ENCODE measurements at regions not wholly inside any gene's neighbourhood (a gene's known extent, or its start where the extent isn't known, plus 50 kb on each side); places are given as distances from the start of the nearest gene placed in this dataset.

GRCh38 chr9:99438596-99438995 is 216.5 kb downstream of the SEC61B start:
- ATAC-seq: no peak

GRCh38 chr9:99441829-99442228 is 219.7 kb downstream of the SEC61B start:
- H3K36me3 ChIP-seq: no peaks in the 10 kb centered on the region
- H3K27ac ChIP-seq: no peak overlapping the region
- peaks cover 0 to 22% (median 9%) of the 10 kb centered on the region in 9 donors for H3K4me1 ChIP-seq
- H3K27me3 ChIP-seq: no peaks in the 10 kb centered on the region
- no peak for ATAC-seq
- DNase-seq: no peak
- peaks cover 0 to 11% (median 0%) of the 10 kb centered on the region in 11 donors for H3K9me3 ChIP-seq
- intact Hi-C loops (cut with DNase I): loop anchor here in 1 of 10 donors (10.0 kb wide), 1 partner anchor 177 kb away; no protein-coding TSS in a partner anchor
- H3K4me3 ChIP-seq: no peak overlapping the region
- TF ChIP-seq CTCF (IDR thresholded peaks at IDR 0.05): no peak

More at GRCh38 chr9:99438596-99438995, 216.5 kb downstream of the SEC61B start:
- Histone ChIP-seq H3K4me3 (no peak overlapping the region), H3K27ac (no peak overlapping the region), H3K4me1 (peaks cover 0 to 7% (median 0%) of the 10 kb centered on the region in 9 donors), H3K36me3 (no peaks in the 10 kb centered on the region), H3K27me3 (no peaks in the 10 kb centered on the region), H3K9me3 (peaks cover 0 to 11% (median 0%) of the 10 kb centered on the region in 11 donors)
- no peak for TF ChIP-seq CTCF (IDR thresholded peaks at IDR 0.05)
- DNase-seq: no peak
- intact Hi-C loops (cut with DNase I): loop anchor here in 1 of 10 donors (10.0 kb wide), 1 partner anchor 64 kb away; no protein-coding TSS in a partner anchor
- WGBS, 2 donors: 86 to 98% methylated on average over 2 of the region's 2 CpGs

GRCh38 chr9:99445371-99445891 is 223.3 kb downstream of the SEC61B start:
- intact Hi-C loops (cut with DNase I): loop anchor here in 5 of 10 donors (1.0 to 10.0 kb wide), 7 partner anchors 38 to 377 kb away; partner anchors contain the start of gene NR4A3 (in 2 of the 5)
- Histone ChIP-seq H3K4me3 (no peak overlapping the region), H3K27ac (peak overlapping the region in 9 of 10 donors; percentile 44 to 85 (median 72)), H3K4me1 (peaks cover 0 to 22% (median 9%) of the 10 kb centered on the region in 9 donors), H3K9me3 (peaks cover 0 to 6% (median 0%) of the 10 kb centered on the region in 11 donors), H3K27me3 (no peaks in the 10 kb centered on the region), H3K36me3 (no peaks in the 10 kb centered on the region)
- no peak for TF ChIP-seq CTCF (IDR thresholded peaks at IDR 0.05)
- peak; percentile 90 to 100 (median 96) for ATAC-seq
- peak; percentile 55 to 79 for DNase-seq
- 26 to 38% methylated on average over 4 of the region's 4 CpGs for WGBS, 2 donors

GRCh38 chr9:99445920-99446319 is 223.8 kb downstream of the SEC61B start:
- TF ChIP-seq CTCF (IDR thresholded peaks at IDR 0.05): no peak
- Histone ChIP-seq H3K36me3 (no peaks in the 10 kb centered on the region), H3K4me3 (no peak overlapping the region), H3K4me1 (peaks cover 0 to 25% (median 10%) of the 10 kb centered on the region in 9 donors), H3K27ac (peak overlapping the region in 8 of 10 donors; percentile 44 to 85 (median 72)), H3K9me3 (peaks cover 0 to 6% (median 0%) of the 10 kb centered on the region in 11 donors), H3K27me3 (peaks cover 0 to 1% (median 0%) of the 10 kb centered on the region in 7 donors)
- WGBS, 2 donors: 26 to 46% methylated on average over 4 of the region's 4 CpGs
- intact Hi-C loops (cut with DNase I): loop anchor here in 5 of 10 donors (1.0 to 10.0 kb wide), 7 partner anchors 39 to 376 kb away; partner anchors contain the start of gene NR4A3 (in 2 of the 5)
- peak in 7 of 8 donors; percentile 8 to 83 (median 47) for ATAC-seq
- DNase-seq: no peak
